Thyroid gland (tissue), 4 donors: ENCODE measurements at regions not wholly inside any gene's neighbourhood (a gene's known extent, or its start where the extent isn't known, plus 50 kb on each side); places are given as distances from the start of the nearest gene placed in this dataset.

Experiments
- POLR2A ChIP-seq, 2 donors: fragments of 450-650 bp; IDR thresholded peaks; one replicate each; pipeline ENCODE4 v1.6.1; 2017; ENCODE audit warnings: antibody characterized with exemption in 2 of 2, mild to moderate bottlenecking in 2 of 2, moderate library complexity in 1 of 2
- TF ChIP-seq, protein P1 (sequence below), 6 experiments: fragments of 200-600 bp in 3 of 6; fragments of 450-650 bp in 3 of 6; sonication (generic) in 3 of 6; IDR thresholded peaks; one replicate each; pipeline ENCODE4 v1.5.1; 2016 to 2019; ENCODE audit warnings: antibody characterized with exemption in 6 of 6, mild to moderate bottlenecking in 2 of 6, inconsistent platforms in 1 of 6, moderate library complexity in 1 of 6

DNA sequence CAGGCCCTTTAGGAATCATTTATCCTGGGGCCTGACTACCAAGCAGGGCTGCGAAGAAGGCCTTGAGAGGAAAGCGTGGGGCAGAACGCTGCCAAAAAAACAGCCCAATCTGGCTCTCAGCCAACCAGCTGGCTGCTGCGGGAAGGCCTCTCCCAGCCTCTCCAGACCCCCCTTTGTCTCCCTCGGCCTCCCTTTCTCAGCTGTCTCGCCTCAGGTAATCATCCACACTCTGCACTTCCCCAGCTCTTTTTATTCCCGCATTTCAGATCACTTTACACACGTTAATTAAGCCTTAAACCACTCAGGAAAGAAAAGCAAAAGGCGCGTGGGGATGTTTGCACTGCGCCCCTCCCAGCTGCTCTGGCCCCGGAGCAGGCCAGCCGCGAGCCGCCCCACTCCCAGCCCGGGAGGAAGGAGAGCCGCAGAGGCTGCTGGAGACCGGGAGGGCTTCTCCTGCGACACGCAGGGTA is 208.2 kb upstream of the FOXN3 start:
- no peak for TF ChIP-seq POLR2A (IDR thresholded peaks at IDR 0.05)
- TF ChIP-seq, protein P1, sequence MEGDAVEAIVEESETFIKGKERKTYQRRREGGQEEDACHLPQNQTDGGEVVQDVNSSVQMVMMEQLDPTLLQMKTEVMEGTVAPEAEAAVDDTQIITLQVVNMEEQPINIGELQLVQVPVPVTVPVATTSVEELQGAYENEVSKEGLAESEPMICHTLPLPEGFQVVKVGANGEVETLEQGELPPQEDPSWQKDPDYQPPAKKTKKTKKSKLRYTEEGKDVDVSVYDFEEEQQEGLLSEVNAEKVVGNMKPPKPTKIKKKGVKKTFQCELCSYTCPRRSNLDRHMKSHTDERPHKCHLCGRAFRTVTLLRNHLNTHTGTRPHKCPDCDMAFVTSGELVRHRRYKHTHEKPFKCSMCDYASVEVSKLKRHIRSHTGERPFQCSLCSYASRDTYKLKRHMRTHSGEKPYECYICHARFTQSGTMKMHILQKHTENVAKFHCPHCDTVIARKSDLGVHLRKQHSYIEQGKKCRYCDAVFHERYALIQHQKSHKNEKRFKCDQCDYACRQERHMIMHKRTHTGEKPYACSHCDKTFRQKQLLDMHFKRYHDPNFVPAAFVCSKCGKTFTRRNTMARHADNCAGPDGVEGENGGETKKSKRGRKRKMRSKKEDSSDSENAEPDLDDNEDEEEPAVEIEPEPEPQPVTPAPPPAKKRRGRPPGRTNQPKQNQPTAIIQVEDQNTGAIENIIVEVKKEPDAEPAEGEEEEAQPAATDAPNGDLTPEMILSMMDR (IDR thresholded peaks at IDR 0.05) = no peak
